Hepatic stellate cell (primary cell): ENCODE measurements at regions not wholly inside any gene's neighbourhood (a gene's known extent, or its start where the extent isn't known, plus 50 kb on each side); places are given as distances from the start of the nearest gene placed in this dataset.
"Not testable (repeated sequence)": the region's sequence is repeated elsewhere in the genome, so short reads cannot be mapped to it uniquely, and the experiment has no call there.

Experiments used
- DNase-seq: peaks from one replicate; pipeline ENCODE4 v3.0.0; 2011; ENCODE audit warnings: low spot score

GRCh38 chr3:187536185-187536584, 134.0 kb downstream of the SST start:
- DNase-seq, result no peak

GRCh38 chr3:187533797-187534196, 136.4 kb downstream of the SST start:
- DNase-seq, result no peak

GRCh38 chr3:187531831-187532230, 138.4 kb downstream of the SST start:
- DNase-seq, result no peak

- no peak for DNase-seq
Observed at GRCh38 chr3:187522890-187523289, 147.3 kb downstream of the SST start.

GRCh38 chr3:187522293-187522692, 147.9 kb downstream of the SST start:
- DNase-seq, result no peak

GRCh38 chr3:187521546-187521945, 148.6 kb downstream of the SST start:
- no peak for DNase-seq

GRCh38 chr3:187520027-187520945, 149.9 kb downstream of the SST start:
- no peak for DNase-seq

- peak; percentile 11 for DNase-seq
Observed at GRCh38 chr3:187519428-187519890, 150.7 kb downstream of the SST start.

- no peak for DNase-seq
Observed at GRCh38 chr3:187518616-187519015, 150.4 kb downstream of the RTP4 start.

- no peak for DNase-seq
Observed at GRCh38 chr3:187518207-187518606, 150.0 kb downstream of the RTP4 start.

- no peak for DNase-seq
Observed at GRCh38 chr3:187516446-187517185, 148.4 kb downstream of the RTP4 start.

- no peak for DNase-seq
Observed at GRCh38 chr3:187507905-187508304, 139.7 kb downstream of the RTP4 start.

- no peak for DNase-seq
Observed at GRCh38 chr3:187507266-187507665, 139.1 kb downstream of the RTP4 start.

- DNase-seq, result no peak
Observed at GRCh38 chr3:187504435-187504834, 136.2 kb downstream of the RTP4 start.

- no peak for DNase-seq
Observed at GRCh38 chr3:187498211-187498724, 130.1 kb downstream of the RTP4 start.

GRCh38 chr3:187497052-187497451, 128.9 kb downstream of the RTP4 start:
- DNase-seq, result no peak

- DNase-seq, result not testable (repeated sequence)
Observed at GRCh38 chr3:187494056-187494455, 125.9 kb downstream of the RTP4 start.

- no peak for DNase-seq
Observed at GRCh38 chr3:187491371-187491770, 123.2 kb downstream of the RTP4 start.

GRCh38 chr3:187490366-187490765, 122.2 kb downstream of the RTP4 start:
- no peak for DNase-seq

- no peak for DNase-seq
Observed at GRCh38 chr3:187484547-187485295, 116.5 kb downstream of the RTP4 start.

GRCh38 chr3:187481426-187481825, 113.2 kb downstream of the RTP4 start:
- DNase-seq, result no peak

GRCh38 chr3:187475613-187476012, 107.4 kb downstream of the RTP4 start:
- DNase-seq, result not testable (repeated sequence)
